ENCODE measurements at regions not wholly inside any gene's neighbourhood (a gene's known extent, or its start where the extent isn't known, plus 50 kb on each side); places are given as distances from the start of the nearest gene placed in this dataset.

DNA sequence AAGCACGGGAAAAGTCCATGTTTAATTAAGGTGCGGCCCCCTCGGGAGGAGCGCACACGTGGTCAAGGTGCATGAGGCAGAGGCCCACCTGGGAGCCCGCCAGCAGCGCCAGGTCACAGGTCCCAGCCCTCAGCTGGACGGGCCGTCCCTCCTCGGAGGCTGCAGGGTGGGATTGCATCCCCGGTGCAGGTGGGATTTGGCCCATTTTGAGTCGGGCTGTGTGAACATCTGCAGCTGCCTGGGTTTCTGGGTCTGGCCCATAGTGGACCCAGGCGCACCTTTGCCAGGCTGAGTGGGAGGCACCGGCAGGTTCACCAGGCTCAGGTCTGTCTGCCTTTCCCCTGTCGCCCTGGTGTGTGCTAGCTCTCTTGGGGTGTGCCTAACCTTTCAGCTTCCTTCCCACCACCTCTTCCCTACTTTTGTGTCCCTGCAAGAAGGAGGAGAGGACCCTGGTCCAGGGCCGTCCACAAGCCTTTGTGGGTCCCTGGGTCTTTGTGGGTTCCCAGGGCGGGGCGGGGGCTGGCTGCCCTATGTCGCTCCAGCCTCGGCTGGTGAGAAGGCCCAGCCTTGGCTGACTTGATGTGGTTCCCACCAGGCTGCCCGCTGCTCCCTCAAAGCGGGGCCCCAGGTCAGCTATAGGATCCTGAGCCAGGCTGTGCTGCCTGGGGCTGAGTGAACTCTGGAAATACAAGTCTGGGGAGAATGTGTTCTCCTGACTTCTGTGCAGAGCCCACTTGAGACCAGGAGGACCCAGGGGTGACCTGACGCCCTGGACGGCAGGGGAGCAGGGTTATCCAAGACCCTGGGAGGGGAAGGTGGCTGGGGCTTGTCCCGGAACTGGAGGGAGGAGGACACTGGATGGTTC is 186.7 kb upstream of the SHH start:
- no peak for DNase-seq (ENCODE audit: low read depth, low spot score)

DNA sequence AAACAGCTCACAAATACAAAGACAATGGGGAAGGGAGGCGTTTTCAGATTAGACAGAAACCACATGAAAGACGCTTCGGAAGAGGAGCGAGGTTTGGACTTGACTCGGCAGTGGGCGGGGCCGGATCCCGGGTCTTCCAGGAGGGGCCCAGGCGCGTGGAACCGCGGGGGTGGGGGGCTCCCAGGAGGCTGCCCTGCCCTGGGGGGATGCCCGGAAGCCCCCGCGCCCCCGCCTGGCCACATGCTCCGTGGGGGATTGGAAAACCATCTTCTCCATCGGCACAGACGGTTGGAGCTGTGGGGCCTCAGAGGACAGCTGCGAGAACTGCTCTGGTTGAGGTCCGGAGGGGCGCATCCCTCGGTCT is 186.0 kb upstream of the SHH start:
- DNase-seq (ENCODE audit: low read depth, low spot score) = no peak

DNA sequence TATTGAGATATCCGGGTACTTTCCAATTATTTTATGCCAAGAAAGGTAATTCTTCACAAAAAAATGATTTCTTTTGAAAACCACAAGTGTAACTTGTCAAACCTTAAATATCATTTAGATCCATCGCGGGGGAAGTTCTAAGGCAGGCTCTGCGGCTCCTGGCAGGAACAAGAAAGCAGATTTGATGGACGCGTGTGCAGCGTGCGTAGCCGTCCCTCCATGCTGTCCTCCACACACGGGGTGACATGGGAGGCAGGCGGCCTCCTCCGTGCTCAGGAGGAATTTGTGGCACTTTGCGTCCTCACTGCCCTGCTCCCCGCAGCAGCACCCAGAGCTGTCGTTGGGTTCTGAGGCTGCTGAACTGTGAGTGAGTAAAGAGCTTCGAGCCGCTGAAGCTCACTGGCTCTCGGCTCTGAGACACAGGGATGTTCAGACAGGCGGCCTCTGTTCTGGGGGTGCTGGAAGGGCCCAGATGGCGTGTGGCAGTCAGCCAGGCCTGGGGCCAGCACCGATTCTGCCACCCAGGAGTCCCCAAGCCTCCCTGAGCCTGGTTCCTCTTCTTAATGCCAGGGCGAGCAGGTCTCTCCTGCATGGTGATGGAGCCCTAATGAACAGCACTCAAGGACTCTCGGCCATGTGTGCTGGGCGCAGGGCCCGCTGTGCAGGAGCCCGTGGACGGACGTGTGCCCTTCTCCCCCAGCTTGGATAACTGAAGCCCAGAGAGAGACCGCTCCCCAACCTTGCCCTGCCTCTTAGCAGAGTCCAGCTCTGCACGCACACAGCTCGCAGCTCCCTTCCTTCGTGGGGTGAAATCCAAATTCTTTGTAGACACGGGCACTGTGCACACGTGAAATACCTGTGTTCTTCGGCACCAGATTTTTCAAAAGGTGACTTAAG is 185.4 kb upstream of the SHH start:
- no peak for DNase-seq (ENCODE audit: low read depth, low spot score)

DNA sequence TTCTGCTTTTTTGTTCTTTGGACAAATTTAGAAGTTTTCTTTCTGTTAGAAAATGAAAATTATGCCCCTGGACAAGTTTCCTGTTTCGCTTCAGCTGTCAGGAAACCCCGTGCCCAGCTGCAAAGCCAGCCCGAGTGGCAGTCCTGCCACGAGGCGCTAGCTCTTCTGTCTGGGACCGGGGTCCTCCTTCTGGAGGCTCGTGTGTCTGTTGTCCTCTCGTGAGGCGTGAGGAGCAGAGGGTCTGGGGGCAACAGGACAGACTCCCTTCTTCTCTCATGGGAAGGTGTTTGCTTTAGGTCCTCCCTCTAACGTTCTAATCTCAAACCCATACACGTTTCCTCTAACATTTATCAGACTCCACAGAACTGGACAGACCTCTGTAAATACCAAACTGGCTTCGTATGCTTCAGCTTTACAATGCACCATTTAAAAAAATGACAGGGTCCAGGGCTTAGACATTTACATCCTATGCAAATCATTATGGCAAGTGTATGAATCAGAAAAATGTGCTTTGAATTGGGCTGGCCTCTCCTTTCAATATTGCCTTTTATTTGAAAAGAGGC is 184.5 kb upstream of the SHH start:
- no peak for DNase-seq (ENCODE audit: low read depth, low spot score)

DNA sequence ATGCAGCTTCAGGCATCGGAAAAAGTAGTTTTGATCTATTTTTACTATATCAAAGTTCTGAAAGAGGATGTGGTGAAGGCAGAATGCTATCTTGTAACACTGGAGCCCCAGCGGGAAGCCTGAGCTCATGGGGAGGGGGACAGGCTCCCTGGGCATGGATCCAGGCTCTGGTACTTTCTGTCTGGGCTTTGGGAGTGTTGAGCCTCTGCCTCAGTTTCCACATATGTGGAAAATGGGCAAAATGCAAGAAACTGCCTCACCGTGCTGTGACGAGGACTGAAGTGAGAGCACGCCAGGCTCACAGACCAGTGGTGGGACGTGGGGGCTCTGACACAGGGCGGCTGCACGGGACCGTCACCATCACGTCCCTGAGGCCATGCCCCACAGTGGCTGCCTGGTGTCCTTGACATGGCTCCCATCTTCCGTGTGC is 182.9 kb upstream of the SHH start:
- DNase-seq (ENCODE audit: low read depth, low spot score) = no peak

DNA sequence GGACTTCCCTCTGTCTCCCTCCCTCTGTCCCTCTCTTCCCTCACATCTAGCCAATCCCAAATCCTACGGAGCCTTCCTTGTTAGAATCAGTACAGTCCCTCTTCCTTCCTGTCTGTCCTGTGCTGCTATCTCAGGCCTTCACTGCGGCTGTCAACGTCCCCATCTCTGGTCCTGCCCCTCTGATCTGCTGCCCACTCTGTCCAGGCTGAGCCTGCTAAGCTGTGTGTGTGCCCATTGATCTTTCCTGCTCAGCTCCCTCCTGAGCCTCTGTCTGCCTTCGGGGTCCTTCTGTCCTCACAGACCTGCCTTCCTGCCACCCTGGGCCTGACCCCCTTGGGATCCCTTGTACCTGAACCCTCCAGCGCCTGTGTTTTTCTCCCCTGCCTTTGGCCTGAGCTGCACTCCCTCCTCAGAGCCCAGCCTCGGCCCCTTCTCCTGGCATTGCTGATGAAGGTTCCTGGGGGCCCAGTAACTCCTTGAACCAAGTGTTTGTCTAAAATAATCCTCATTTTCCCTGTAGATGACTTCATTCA is 182.1 kb upstream of the SHH start:
- DNase-seq (ENCODE audit: low read depth, low spot score) = no peak

DNA sequence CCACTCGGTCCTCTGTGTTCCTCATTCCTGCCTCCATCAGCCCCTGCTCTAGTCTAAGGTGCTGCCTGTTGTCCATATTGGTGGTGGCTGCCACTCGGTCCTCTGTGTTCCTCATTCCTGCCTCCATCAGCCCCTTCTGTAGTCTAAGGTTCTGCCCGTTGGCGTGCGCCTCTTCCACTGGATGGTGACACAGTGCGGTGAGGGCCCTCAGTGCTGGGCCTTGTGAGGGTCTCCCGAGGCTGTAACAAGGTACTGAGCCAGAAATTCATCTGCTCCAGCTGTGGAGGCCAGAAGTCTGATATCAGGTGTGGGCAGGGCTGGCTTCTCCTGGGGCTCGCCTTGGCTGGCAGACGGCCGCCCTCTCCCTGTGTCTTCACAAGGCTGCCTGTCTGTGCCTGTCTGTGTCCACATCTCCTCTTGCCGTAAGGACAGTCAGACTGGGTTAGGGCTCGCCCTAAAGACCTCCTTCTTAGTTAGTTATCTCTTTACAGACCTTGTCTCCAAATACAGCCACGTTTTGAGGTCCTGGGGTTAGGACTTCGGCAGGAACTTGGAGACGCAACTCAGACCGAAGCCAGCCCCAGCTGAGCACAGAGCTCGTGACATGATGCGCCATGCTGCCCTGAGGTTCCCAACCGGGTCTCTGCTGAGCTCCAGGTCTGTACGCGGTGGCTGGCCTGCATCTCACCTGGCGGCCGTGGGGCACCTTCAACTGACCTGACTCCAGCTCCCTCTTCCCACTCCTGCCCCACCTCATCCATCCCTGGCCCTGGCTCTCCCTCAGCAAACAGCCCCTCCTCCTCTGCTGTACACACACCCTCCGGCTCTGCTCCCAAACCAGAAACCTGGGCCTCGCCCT is 181.4 kb upstream of the SHH start:
- DNase-seq (ENCODE audit: low read depth, low spot score) = no peak

DNA sequence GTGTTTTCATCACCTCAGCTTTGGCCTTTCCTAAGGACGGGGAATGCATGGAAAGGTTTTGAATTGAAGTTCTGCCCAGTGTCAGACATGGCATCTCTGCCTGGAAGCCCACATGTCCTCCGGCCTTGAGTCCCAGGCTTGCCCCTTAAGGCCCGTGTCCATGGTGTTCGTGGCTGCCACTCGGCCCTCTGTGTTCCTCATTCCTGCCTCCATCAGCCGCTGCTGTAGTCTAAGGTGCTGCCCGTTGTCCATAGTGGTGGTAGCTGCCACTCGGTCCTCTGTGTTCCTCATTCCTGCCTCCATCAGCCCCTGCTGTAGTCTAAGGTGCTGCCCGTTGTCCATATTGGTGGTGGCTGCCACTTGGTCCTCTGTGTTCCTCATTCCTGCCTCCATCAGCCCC is 180.7 kb upstream of the SHH start:
- DNase-seq (ENCODE audit: low read depth, low spot score) = no peak

DNA sequence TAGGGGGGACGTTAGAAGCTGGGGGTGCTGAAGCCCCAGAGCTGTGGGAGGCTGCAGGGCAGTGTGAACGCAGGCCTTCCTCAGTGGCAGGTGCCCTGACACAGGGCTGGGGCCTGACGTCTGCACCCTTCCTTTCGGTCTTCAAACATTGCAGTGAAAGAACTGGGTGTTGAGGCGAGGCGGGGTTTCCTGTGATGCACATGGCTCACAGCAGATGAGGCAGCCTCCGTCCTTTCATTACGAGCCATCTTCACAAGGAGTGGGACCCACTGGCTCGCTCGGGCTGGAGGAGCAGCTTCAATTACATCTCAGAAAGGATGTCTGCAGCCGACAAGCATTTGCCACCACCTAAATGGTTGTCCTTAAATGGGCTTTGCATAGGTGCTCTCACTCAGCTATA is 180.3 kb upstream of the SHH start:
- no peak for DNase-seq (ENCODE audit: low read depth, low spot score)

DNA sequence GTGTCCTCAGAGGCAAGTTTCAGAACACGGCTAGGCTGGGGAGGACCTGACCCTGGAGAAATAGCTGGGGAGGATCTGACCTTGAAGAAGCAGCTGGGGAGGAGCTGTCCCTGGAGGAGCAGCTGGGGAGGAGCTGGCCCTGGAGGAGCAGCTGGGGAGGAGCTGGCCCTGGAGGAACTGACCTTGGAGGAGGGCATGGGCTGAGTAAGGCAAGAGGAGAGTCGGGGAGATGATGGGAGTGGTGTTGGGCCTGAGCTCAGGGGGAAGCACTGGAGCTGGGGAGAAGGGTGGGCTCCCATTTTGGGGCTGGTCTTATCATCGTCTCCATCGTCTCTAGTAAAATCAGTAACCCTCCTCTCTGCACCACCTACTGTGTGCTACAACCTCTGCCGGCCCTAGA is 179.8 kb upstream of the SHH start:
- DNase-seq (ENCODE audit: low read depth, low spot score) = no peak

DNA sequence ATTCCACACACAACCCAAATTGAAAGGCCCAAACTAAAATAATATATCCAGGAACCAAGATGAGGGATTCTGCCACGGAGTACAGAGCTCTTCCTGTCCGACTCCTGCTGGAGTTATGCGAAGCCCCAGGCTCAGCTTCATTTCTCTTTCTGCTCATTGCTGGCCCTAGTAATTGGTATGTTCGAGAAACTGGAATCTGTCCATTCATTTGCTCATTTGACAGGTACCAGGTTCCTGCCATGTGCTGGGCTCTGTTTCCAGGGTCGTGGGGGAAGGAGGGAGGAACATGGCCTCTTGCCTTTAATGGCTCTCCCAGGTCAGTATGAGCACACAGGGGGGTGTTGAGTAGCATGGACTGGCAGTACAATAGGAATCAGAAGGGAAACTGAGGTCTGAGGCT is 179.2 kb upstream of the SHH start:
- no peak for DNase-seq (ENCODE audit: low read depth, low spot score)

DNA sequence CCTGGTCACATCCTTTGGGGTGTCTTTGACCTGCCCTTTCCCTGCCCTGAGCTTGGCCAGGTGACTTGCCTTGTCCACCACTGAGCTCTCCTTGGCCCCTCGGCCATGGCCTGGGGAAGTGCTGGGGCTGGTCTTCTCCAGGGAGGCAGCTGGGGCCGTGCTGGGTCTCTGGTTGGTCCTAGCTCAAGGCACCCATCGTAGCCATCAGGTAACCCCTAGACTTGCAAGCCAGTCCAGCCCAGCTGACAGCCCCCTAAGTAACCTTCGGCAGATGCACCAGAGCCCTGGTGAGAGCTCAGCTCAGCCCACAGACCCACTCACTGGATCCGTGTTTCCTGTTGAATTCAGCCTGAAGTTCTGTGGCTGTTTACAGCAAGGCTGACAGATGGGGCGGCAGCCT is 176.2 kb upstream of the SHH start:
- DNase-seq (ENCODE audit: low read depth, low spot score) = no peak

DNA sequence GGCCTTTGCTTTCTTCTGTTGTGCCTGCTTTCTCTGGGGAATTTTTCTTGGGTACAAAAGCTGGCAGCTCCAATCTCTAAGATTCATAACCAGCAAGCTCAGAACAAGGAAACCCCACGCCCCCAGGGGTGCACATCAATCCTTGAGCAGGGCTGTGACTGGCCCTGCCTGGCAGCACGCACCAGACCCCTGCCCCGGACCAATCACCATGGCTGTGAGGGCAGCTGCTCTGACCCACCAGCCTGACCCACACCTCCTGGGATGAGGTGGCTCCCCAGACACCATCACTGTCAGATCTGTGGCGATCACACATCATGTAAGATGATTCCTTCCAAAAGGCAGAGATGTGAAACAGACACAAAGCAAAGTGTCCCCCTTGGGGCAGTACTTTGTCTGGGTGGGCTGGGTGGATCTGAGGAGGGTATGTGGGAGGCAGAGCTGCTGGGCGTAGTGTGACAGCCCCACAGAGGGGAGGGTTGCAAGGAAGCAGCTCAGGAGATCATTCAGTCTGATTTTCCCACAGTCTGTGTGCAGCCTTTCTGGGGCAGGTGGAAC is 175.5 kb upstream of the SHH start:
- no peak for DNase-seq (ENCODE audit: low read depth, low spot score)

DNA sequence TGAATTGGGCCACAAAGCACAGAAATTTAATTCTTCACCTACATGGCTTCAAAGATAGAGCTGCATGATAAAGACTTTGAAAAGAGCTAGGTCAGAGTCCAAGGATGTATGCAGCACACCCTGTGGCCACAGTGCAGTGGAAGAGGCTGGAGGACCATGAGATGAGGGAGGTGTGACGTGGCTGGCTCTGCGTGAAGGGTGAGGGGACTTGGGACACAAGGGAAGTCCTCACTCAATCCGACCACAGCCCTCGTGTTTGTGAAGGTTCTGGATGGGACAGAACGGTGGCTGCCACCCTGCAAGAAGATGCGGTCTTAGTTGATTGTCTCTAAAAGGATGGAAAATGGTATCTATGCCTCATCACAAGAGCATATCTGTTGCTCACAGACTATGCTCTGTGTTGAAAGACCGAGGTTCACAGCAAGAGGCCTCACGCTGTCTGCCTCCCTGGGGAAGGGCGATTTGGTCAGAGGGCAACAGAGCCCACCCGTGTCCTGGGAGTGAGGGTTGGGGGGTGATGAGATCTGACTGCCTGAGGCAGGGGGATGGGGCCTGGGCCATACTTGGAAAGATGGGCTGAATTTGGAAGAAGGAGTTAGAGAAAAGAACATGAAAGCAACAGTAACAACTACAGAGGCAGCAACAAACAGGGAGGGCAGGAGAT is 174.4 kb upstream of the SHH start:
- no peak for DNase-seq (ENCODE audit: low read depth, low spot score)

DNA sequence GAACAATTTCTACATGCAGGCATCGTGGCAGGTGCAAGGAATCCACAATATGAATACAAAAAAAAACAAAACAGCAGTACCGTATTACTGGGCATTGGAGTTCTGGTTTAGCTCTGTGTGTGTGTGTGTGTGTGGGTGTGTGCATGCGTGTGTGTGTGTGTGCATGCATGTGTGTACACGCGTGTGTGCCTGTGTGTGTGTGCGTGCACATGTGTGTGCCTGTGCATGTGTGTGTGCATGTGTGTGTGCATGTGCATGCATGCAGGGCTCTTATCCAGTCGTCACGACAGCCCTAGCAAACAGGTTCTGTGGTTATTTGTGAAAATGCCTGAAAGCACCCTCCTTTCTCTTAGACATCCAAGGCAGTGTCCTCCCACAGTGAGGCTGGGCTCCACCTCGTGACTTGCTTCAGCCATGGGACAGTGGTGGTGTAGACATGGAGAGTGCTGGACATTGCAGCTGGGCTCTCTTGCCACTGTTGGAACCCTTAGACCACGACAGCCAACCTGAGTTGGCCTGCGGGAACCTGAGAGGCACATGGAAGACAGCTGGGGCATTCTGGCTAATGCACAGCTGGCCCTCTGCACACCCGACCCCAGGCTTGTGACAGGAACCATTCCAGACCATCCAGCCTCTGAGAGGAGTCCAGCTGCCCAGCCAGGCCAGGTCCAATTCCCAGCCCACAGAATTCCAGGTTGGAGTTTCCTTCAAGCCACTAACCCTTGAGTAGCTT is 173.4 kb upstream of the SHH start:
- no peak for DNase-seq (ENCODE audit: low read depth, low spot score)

DNA sequence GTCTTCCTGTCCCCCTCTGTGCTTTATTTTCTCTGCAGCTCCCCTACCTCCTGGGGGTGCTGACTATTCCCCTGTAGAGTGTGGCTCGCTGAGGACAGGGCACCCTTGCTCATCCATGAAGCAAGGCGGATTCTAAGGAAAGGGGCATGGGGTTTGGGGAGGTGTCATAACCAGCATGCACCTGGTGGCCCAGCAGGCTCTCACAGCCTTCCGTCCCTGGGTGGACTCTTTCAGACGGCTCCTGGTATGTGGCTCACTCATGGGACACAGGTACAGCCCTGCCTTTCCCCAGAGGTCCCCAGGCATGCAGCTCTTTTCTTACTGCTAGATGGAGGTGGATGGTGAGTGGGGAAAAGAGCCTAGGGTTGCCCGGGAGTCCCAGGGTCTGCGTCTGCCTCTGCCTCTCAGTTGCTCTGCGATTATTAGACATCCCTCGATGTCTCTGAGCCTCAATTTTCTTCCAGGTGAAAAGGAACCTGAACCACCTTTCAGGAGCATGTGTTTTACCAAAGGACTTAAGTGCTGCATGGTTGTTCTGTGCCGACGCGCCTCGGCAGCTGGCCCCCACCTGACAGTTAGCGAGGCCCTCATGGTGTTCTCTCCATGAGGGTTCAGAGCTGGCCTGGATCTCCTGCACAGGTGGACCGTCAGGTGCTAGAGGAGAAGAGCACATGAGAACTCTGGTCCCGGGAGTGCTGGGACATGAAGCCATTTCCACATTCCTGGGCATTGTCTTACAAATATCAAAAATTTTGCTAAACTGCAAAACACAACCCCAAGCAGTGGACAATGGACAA is 172.5 kb upstream of the SHH start:
- DNase-seq (ENCODE audit: low read depth, low spot score) = no peak

DNA sequence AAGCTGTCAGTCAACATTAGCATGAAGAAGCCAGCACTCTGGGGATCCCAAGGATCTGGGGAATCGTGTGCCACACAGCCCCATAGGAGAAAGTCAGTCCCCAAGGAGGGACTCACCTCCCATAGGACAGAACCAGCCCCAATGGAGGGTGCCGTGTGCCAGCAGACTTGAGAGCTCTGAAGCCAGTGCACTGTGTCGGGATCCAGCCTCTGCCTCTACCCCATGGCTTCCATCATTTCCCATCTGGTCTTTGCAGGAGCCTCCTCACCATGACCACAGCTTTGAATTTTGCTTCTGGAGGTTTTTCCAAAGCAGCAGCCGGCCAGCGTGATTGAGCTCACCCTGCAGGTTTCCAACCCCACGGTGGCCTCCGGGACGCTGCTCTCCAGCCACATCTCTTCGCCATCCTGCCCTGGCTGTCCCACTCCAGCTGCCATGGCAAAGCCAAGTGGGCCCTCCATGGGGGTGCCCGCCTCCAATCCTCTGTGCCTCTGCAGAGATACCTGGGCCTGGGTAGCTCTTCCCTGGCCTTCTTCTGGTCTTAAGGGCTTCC is 171.8 kb upstream of the SHH start:
- DNase-seq (ENCODE audit: low read depth, low spot score) = no peak

DNA sequence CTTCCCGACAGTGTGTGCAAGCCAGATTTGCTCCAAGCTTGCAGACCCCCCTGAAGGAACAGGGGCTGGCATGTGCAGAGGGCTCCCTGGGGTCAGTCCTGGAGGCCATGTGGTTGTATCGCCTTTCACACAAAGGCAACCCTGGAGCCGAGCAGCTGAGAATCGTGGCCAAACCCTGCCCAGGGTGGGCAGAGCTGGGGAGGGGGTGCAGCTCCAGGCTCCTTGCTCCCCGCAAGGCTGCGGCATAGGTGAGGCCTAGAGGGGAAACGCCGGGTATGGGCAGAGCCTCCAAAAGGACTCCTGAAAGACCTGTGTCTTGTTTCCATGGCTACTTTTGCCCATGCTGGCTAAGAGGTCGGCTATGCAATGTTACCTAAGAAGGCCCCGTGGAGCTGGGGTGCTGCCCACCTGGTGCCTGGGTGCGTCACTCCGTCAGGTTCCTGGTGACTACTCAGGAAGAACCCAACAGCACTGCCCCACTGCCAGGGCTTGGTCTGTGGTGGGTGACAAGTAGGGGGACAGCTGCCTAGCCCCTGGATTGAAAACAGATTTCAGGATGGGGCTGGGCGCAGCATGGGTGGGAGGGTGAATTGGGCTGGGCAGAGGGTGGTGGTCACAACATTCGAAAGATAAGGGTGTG is 171.0 kb upstream of the SHH start:
- DNase-seq (ENCODE audit: low read depth, low spot score) = no peak
